GM19452 (cell line): ENCODE measurements at regions not wholly inside any gene's neighbourhood (a gene's known extent, or its start where the extent isn't known, plus 50 kb on each side); places are given as distances from the start of the nearest gene placed in this dataset.

Experiments
- ATAC-seq: cut with Tn5 transposase; IDR thresholded peaks from one replicate; pipeline ENCODE4 v1.9.1; 2021; ENCODE audit not compliant: unreplicated experiment

DNA sequence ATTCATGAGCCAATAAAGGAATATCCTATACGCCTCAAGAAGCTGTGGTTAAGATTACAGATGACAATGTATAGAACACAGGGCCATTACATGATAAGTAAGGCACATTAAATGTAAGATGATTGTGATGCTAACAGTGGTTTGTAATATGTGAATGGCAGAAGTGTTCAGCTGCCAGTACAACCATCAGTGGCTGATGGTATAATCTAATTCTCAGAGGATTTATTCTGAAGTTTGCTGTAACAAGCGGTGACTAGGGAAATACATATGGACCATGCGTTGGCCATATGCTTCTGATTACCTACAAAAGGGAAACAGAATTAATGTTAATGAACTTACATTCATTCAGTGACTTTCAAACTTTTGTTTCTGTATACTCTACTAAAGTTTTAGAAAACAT, 750.8 kb upstream of the KLHL29 start:
- ATAC-seq: no peak

DNA sequence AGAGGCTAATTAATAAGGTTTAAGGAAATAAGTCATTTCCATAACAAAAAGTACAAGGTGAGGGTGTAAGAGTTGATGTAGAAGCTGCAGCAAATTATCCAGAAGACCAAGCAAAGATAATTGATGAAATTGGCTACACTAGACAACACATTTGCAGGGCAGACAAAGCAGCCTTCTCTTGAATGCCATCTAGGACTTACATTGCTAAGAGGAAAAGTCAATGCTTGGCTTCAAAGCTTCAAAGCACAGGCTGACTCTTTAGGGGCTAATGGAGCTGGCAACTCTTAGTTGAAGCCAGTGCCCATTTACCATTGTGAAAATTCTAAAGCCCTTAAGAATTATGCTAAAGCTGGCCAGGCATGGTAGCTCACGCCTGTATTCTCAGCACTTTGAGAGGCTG, 728.6 kb upstream of the KLHL29 start:
- ATAC-seq: no peak

DNA sequence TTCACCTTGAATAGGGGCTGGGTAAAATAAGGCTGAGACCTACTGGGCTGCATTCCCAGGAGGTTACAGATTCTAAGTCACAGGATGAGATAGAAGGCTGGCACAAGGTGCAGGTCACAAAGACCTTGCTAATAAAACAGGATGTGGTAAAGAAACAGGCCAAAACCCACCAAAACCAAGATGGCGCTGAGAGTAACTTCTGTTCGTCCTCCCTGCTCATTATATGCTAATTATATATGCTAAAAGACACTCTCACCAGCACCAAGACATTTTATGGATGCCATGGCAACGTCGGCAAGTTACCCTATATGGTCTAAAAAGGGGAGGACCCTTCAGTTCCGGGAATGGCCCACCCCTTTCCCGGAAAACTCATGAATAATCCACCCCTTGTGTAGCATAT, 711.5 kb upstream of the KLHL29 start:
- no peak for ATAC-seq

GRCh38 chr2:22683914-22684313, 701.1 kb upstream of the KLHL29 start:
- no peak for ATAC-seq

GRCh38 chr2:22690096-22690495, 694.9 kb upstream of the KLHL29 start:
- ATAC-seq: no peak

DNA sequence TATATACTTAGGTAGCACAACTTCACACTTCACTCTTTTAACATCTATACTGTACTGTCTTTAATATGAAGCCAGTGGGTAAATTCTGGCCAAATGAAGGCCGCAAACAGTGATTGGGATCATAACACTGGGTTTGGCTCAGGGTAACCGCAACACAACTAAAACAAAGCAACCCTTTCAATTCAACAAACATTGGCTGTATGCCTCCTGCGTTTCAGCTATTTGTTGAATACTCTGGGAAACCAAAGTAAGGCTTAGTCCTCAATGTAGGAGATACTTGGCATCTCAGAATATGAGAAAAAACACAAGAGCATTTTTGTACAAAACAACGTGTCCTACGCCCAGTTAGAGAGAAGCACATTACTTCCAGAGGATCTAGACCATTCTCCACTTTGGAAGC, 693.3 kb upstream of the KLHL29 start:
- ATAC-seq: no peak

- no peak for ATAC-seq
Observed at GRCh38 chr2:22692746-22693145, 692.2 kb upstream of the KLHL29 start.

- no peak for ATAC-seq
Observed at GRCh38 chr2:22694300-22694699, 690.7 kb upstream of the KLHL29 start.

GRCh38 chr2:22694856-22695255, 690.1 kb upstream of the KLHL29 start:
- no peak for ATAC-seq

GRCh38 chr2:22697054-22697788, 687.8 kb upstream of the KLHL29 start:
- ATAC-seq: no peak

DNA sequence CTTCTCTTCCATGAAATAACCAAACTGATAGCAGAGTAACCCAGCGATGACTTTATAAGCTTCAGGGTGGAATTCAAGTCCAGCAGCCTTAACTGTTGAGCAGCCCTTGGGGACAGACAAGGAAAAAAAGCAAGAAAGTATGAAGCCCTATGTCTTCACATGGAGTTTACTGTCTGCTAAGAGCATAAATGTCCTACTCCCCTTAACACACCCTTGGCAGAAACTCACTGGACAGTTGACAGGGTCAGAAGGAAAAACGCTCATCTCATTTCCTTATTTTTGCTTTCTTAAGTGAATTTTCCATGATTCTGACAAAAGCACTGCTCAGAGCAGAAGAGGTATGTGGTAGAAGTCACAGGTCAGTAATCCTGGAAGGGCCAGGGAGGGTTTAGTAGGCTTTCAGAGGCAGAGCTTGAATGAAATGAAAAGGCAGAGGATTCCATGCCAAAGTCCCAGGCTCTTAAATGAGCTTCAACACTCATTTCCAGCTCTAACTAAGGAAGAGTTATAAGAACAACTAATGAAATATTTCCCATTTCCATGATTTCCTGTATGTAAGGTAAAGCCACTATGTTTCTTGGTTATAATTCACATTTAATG, 683.3 kb upstream of the KLHL29 start:
- no peak for ATAC-seq

DNA sequence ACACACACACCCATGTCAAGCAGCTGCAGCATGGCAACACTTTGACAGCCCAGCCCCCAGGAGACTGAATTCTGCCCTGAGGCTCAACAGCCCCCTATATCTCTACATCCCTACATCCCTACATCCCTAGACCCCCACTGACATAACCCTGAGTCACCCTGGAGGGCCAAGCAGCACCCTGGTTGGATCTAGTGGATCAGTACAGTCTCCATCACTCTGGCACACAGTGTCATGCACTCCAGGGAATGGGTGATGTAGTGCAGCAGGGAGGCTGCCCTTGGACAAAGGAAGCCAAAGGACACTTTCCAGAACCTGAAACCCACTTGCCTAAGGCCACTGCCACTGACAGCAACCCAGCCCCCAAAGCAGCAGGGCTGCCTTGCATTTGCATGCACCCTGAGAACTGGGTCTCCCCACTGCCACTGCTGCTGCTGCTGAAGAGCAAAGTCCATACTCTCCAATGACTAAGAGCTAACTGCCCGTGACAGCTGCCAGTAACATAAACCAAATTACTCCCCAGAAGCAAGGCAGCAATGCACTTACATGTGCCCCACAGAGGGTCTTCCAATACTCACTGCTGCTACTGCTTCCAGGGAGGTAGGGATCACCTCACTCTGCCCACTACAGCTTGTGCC, 681.6 kb upstream of the KLHL29 start:
- ATAC-seq: no peak

DNA sequence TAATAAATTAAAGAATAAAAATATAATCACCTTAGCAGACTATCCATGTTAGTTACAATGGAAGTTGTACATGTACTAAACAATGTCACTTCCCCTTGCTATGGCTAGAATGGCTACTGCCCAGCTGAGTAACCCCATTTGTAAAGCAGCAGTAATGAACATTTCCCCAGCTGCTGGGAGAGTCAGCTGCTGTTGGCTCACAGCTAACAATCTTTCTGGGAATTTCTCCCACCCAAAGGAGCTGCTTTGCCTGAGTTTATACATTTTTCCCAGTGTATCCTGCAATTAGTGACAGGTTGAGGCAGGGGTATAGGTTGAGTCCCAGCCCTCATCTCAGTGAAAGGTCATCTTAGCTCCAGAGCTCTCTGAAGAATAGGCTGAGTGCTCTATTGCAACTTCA, 665.6 kb upstream of the KLHL29 start:
- no peak for ATAC-seq

DNA sequence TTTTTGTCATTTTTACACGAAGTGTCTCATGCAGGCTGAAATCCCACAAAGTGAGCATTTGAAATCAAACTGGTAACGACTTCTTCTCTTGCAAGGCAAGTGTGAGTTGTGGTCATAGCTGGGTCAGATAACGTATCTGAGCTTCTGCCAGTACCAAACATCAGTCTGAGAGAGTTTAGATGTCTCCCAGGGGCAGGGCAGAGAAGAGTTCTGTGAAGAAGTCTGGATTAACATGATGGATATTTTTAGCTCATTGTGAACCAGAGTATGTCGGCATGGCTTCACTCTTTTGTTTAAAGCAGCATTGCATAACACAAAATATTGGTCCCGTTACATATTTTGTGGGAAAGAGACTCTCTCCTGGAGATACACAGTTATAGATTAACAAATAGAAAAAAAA, 655.5 kb upstream of the KLHL29 start:
- no peak for ATAC-seq

DNA sequence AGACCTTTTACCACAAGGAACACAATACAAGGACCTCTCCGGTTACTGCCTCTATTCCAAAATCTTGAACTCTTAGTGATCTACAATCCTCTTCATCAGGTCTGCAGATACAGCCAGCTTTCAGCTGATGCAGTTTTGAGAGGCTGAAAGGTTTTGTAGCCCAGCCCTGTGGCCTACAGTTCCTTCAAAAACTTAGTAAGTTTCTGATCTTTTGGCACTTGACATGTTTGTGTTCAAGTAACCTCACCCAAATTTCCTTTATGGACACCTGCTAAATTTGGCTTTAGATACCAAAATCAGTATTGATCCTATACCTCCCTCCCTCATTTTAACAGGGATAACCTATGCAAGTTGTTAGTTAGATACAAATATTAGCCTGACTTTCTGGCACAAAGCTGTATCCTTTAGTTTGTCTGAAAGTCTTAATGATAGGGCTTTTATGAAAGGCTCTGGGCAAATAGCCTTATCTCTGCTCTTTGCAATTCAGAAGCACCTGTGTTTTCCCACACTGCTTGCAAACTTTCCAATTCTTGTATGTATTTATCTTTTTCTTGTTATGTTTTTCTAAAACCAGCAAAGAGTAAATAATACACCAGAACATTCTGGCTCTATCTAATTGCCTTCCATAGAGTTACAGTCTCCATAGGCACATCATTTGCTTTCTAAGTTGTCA, 650.5 kb upstream of the KLHL29 start:
- ATAC-seq: no peak

DNA sequence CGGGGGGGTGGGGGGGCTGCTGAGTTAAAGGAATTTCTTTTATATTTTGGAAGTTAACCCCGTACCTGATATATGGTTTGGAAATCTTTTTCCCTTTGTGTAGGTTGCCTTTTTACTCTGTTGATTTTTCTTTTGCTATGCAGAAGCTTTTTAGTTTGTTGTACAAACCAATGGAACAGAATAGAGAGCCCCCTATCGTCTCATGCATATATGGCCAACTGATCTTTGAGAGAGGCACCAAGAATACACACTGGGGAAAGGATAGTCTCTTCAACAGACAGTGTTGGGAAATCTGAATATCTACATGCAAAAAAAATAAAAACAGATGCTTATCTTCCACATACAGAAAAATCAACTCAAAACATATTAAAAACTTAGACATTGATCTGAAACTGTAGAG, 647.8 kb upstream of the KLHL29 start:
- ATAC-seq: no peak

DNA sequence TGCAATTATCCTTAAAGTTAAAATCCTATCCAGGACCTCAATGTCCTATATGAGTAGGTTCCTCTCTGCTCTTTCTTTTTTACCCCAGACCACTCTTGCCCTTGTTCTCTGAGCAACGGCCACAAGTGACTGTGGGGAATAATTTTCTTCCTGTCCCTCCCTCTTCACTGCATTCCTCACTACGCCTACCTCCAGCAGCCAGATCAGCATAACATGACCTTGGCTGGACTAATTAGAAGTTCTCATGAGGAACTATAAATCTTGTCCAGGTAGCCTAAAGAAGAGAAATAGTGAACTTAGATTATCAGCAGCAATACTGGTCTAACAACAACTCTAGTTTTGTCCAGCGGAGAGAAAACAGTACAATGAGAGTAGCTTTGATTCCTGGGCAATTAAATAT, 643.8 kb upstream of the KLHL29 start:
- ATAC-seq: no peak

DNA sequence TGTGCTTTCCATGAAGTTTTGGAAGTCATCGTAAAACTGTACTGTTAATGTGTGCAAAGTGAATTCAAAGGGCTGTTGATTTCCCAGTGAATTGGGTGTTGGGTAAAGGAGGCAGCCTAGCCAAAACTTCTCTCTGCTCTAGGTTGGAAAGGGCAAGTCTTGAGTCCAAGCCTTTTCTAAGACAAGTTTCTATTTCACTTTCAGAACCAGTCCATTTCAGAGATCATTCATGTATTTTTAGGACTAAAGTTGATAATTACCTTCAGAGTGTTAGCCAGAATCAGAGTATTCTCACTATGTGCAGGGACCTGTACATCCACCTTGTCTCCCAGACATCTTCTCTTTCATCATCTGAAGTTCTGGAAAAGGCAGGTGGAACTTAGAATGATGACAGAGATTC, 636.1 kb upstream of the KLHL29 start:
- peak; percentile 88 for ATAC-seq

DNA sequence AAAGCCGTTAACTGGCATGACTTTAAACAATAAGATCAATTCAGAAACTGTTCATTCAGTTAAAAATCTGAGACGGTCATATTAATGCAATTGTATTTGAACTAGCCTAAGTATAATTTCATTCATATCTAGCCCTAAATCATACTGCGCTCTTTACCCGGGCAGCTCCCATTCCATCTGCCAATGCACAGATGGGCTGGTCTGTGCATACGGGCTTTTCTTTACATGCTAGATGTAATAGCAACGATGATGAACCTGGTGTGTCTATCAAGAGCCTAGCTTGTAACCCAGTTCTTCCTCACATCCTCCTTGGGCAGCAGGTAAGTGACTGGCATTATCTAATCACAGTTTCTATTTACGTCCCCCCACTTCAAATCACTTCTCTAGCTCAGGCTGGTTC, 631.5 kb upstream of the KLHL29 start:
- ATAC-seq: no peak

GRCh38 chr2:22756276-22757043, 628.5 kb upstream of the KLHL29 start:
- ATAC-seq: no peak

DNA sequence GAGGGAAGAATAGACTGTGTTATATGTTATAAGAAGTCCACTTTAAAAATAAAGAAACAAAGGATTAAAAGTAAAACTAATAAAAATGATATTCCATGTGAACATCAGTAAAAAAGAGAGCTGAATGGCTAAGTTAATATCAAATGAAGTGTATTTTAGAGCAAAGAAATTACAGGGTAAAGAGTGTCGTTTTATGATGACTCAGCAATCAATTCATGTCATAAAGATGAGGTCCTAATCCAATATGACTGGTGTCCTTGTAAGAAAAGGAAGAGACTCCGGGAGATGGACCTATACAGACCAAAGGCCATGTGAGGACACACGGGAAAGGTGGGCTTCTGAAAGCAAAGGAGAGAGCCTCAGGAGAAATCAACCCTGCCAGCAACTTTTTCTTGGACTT, 615.5 kb upstream of the KLHL29 start:
- ATAC-seq: no peak
